ENCODE measurements at regions not wholly inside any gene's neighbourhood (a gene's known extent, or its start where the extent isn't known, plus 50 kb on each side); places are given as distances from the start of the nearest gene placed in this dataset.

DNA sequence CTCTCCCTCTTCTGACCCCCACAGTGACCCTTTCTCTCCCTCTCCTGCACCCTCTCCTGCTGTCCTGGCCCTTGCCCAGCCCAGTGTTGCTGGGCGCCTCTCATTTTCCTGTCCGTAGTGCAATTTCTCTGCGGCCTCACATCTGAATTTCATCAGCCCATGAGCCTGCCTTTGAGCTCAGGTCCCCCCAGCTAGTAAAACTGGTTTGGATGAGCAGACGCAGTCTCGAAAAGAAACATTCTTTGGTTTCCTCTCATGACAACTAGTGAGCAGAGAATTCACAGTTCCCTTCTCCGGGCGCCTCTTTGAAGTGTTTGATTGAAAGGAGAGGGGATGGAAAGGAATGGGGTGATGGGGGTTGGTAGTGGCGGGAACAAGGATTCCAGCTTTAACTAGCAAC, 126.0 kb upstream of the CADM1 start:
- H3K4me3 Mint-ChIP-seq: no peak overlapping the region
- H3K27ac Mint-ChIP-seq: no peak overlapping the region
- no peaks in the 10 kb centered on the region for H3K9me3 Mint-ChIP-seq
- H3K36me3 Mint-ChIP-seq (ENCODE audit: low read depth): no peaks in the 10 kb centered on the region
- H3K4me1 Mint-ChIP-seq (ENCODE audit: low read depth): no peaks in the 10 kb centered on the region
- no peaks in the 10 kb centered on the region for H3K27me3 Mint-ChIP-seq

DNA sequence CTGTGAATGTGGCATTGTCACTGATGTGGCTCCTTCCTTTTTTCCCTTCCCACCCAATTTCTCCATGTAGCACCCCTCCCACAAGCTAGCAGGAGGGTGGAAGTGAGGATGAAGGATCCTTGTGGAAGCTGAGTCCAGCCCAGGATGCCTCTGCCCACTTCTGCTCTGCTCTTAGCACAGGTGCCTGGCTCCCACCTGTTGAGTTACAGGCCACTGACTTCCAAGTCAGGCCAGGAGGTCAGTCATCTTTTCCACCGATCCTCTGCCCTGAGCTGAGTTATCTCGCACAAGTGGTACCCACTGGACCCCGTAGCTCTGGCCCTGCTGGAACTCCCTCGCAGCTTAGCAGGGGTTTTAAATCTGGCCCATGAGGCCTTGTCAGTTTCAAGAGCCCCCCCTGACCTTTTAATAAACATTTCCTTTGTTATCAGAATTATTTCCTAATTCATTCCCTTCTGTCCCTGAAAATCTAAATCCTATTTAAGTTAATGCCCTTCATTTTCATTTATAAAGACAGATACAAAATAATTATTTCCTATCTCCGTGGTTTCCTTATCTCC, 125.3 kb upstream of the CADM1 start:
- H3K9me3 Mint-ChIP-seq: no peaks in the 10 kb centered on the region

DNA sequence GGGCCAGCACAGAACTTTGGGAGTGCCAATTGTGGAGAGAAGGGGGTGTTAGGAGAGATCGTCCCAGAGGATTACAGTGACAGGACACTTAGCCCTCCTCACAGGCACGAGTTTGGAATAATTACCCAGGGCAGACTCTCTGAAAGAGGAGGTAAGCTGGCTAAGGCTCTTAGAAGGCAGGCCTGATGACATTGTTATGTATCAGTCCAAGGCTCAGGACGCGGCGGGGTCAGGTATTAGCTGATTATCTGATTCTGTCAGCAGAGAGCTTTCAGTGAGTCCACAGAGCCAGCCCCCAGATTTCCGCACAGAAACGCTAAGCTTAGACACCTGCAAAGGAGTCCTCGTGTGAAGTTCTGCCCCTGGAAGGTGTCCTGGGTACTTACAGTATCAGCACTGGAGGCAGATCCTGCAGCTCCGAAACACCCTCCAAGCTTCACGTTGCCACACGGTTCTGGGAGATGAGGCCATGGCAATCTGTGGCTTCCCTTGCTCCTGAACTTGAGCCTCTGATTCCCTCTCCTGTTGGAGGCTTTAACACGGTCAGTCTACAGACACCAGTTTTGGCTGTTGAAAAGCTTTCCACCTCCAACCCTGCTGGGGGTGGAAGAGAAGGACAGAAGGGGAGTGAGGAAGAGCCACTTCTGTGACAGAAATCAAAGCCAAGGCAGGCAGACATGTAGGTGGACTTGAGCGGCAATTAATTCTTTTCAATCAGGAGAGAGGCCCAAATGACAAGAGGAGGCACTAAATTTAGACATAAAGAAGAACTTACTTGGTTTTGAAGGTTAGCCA, 123.6 kb upstream of the CADM1 start:
- no peak overlapping the region for H3K4me3 Mint-ChIP-seq
- H3K4me1 Mint-ChIP-seq (ENCODE audit: low read depth): no peaks in the 10 kb centered on the region
- H3K27ac Mint-ChIP-seq: no peak overlapping the region
- no peaks in the 10 kb centered on the region for H3K27me3 Mint-ChIP-seq
- H3K36me3 Mint-ChIP-seq (ENCODE audit: low read depth): no peaks in the 10 kb centered on the region
- no peaks in the 10 kb centered on the region for H3K9me3 Mint-ChIP-seq

More for the DNA sequence above, 125.3 kb upstream of the CADM1 start:
- H3K4me3 Mint-ChIP-seq: no peak overlapping the region
- no peaks in the 10 kb centered on the region for H3K27me3 Mint-ChIP-seq
- H3K27ac Mint-ChIP-seq: no peak overlapping the region
- H3K4me1 Mint-ChIP-seq (ENCODE audit: low read depth): no peaks in the 10 kb centered on the region
- H3K36me3 Mint-ChIP-seq (ENCODE audit: low read depth): no peaks in the 10 kb centered on the region

DNA sequence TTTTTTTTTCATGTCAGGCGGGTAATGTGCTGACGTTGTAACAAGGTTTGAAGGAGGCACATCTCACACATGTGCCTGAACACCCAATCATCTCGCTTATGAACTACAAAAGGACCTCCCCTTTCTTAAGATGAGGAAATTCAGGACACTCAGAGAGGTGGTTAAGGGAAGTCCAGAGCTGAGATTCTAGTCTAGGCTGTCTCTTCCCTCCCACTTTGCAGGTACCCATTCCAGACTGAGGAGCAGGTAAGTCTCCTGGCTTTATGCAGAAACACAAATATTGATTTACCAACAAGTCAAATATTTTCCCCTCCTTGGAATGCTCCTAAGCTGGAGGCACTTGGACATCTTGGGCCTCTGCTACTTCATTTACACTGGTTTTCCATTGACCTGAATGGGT, 122.9 kb upstream of the CADM1 start:
- H3K36me3 Mint-ChIP-seq (ENCODE audit: low read depth): no peaks in the 10 kb centered on the region
- no peaks in the 10 kb centered on the region for H3K27me3 Mint-ChIP-seq
- H3K4me3 Mint-ChIP-seq: no peak overlapping the region
- H3K9me3 Mint-ChIP-seq: no peaks in the 10 kb centered on the region
- no peak overlapping the region for H3K27ac Mint-ChIP-seq
- no peaks in the 10 kb centered on the region for H3K4me1 Mint-ChIP-seq (ENCODE audit: low read depth)

DNA sequence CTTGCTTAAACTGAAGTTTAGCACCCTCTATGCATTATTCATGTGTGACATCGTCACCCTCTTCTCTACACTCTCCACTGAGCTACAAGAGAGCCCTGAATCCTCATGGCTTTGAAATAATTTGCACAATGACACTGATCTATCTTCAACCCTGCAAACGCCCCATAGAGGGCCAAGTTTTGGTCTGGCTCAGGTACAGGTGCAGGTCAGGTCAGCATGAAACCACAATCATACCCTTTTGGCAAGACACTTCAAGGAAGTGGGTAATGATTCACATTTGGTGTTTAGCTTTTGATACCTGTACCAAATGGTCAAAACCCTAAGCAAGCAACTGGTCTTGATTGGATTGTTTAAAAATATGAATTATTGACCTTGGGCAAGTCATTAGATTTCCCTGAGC, 122.2 kb upstream of the CADM1 start:
- Mint-ChIP-seq H3K4me1 (ENCODE audit: low read depth) (no peaks in the 10 kb centered on the region), H3K36me3 (ENCODE audit: low read depth) (no peaks in the 10 kb centered on the region), H3K9me3 (no peaks in the 10 kb centered on the region), H3K27me3 (no peaks in the 10 kb centered on the region), H3K4me3 (no peak overlapping the region), H3K27ac (no peak overlapping the region)

DNA sequence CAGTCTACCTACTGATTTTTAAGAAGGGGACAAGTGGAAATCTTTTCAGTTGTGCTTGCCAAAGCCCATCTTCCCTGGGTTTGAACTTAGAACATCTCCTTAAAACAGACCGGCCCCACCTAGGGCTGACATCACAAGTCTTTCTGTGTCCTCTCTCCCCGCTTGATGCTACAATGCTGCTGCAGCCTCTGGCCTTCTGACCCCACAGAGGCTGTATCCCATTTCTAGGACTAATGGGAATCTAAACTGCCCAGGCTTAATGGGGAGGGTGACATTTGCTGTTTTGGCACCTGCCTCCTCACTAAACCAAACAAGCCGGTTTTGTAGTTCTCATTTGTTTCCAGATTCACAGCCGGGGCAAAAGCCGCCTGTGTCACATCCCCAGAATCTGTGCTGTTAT, 121.3 kb upstream of the CADM1 start:
- Mint-ChIP-seq H3K9me3 (no peaks in the 10 kb centered on the region), H3K4me1 (ENCODE audit: low read depth) (no peaks in the 10 kb centered on the region), H3K27ac (no peak overlapping the region), H3K4me3 (no peak overlapping the region), H3K27me3 (no peaks in the 10 kb centered on the region), H3K36me3 (ENCODE audit: low read depth) (no peaks in the 10 kb centered on the region)

DNA sequence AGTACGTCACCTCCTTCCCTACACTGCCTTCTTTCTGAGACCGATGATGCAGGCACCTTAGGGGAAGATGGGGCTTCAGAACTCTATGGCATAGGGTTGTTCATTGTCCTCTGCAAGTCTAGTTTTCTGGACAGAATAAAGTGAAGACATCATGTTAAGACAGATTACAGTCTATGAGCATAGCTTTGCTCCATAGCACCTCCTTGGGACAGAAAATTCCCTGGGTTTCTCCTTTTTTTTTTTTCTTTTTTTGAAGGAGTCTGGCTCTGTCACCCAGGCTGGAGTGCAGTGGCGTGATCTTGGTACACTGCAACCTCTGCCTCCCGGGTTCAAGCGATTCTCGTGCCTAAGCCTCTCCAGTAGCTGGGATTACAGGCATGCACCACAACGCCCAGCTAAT, 119.8 kb upstream of the CADM1 start:
- Mint-ChIP-seq H3K36me3 (ENCODE audit: low read depth) (no peaks in the 10 kb centered on the region), H3K27ac (no peak overlapping the region), H3K4me3 (no peak overlapping the region)

DNA sequence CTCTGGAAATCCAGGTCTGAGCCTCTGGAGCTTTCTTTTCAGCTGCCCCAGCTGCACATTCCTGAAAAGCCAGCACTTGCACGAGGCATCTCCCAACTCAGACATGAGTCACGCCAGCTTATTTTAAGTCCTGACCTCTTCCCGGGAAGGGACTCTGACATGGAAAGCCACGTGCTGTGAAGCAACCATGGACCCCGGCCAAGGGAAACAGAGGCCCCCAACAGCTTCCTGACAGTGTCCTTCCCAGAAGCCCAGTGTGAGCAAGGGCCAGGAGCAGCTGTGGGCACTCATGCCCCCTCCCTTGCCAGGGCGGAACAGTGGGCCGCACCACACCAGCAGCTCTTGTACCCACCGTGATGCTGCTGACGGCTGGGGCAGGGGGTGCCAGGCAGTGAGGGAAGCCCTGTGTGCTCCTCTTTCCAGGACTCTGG, 118.8 kb upstream of the CADM1 start:
- Mint-ChIP-seq H3K36me3 (ENCODE audit: low read depth) (no peaks in the 10 kb centered on the region), H3K9me3 (no peaks in the 10 kb centered on the region), H3K27me3 (no peaks in the 10 kb centered on the region), H3K4me1 (ENCODE audit: low read depth) (no peaks in the 10 kb centered on the region), H3K27ac (no peak overlapping the region), H3K4me3 (no peak overlapping the region)

More for the DNA sequence above, 119.8 kb upstream of the CADM1 start:
- H3K27me3 Mint-ChIP-seq: no peaks in the 10 kb centered on the region
- no peaks in the 10 kb centered on the region for H3K4me1 Mint-ChIP-seq (ENCODE audit: low read depth)
- no peaks in the 10 kb centered on the region for H3K9me3 Mint-ChIP-seq

DNA sequence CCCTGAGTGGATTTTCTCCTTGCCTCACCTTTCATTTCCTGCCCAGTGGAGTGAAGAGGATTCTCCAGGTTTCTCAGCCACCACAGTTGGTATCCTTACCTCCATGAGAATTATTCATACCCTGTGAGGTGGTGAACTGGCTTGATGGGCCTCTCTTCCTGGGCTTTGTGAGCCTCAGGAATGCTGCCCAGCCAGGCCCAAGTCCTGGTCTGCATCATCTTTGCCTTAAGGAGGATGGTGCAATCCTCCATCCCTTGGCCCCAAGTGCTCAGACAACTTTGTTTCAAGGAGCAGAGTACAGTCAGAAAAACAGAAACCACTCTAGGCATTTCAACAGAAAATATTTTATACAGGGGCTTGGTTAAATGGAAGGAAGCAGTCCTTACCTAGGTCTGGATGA, 114.2 kb upstream of the CADM1 start:
- no peak overlapping the region for H3K27ac Mint-ChIP-seq
- H3K4me3 Mint-ChIP-seq: no peak overlapping the region
- no peaks in the 10 kb centered on the region for H3K9me3 Mint-ChIP-seq
- no peaks in the 10 kb centered on the region for H3K27me3 Mint-ChIP-seq
- no peaks in the 10 kb centered on the region for H3K36me3 Mint-ChIP-seq (ENCODE audit: low read depth)
- no peaks in the 10 kb centered on the region for H3K4me1 Mint-ChIP-seq (ENCODE audit: low read depth)

DNA sequence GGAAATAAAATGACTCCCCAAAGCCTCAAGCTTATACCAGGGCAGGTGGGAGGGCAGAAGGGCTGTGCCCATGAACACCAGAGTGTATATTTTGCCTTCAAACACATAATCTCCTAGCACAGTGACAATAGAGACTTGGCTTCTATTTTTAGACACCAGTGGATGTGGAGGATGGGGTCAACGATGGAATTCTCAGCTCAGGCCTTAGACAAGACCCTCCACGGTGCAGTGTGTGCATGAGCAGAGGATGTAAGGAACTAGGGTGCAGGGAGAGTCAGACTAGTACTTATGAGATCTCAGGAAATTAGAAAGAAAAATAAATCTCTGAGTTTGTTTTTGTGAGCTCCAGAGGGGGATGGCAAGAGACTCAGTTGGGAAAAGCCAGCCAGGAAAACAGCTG, 113.6 kb upstream of the CADM1 start:
- H3K4me3 Mint-ChIP-seq: no peak overlapping the region
- H3K27me3 Mint-ChIP-seq: no peaks in the 10 kb centered on the region
- H3K36me3 Mint-ChIP-seq (ENCODE audit: low read depth): no peaks in the 10 kb centered on the region
- no peak overlapping the region for H3K27ac Mint-ChIP-seq
- H3K4me1 Mint-ChIP-seq (ENCODE audit: low read depth): no peaks in the 10 kb centered on the region
- no peaks in the 10 kb centered on the region for H3K9me3 Mint-ChIP-seq

DNA sequence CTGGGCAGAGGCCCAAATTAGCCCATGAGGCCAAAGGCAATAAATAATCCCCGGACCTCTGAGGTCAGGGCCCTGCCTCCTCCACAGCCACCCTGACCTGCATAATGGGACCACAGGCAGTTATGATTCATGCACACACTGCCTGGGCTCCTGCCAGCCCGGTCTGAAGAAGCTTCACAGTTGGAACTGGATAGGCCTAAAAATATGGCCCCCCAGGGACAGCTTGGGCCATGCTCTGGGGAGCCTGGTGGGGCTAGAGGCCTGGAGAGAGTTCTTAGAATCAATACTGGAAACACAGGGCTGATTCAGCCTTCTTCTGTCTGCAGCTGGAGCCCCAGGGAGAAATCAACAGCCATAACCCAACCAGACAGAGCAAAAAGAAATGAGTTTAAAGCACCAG, 112.8 kb upstream of the CADM1 start:
- Mint-ChIP-seq H3K4me3 (no peak overlapping the region), H3K27ac (no peak overlapping the region)

DNA sequence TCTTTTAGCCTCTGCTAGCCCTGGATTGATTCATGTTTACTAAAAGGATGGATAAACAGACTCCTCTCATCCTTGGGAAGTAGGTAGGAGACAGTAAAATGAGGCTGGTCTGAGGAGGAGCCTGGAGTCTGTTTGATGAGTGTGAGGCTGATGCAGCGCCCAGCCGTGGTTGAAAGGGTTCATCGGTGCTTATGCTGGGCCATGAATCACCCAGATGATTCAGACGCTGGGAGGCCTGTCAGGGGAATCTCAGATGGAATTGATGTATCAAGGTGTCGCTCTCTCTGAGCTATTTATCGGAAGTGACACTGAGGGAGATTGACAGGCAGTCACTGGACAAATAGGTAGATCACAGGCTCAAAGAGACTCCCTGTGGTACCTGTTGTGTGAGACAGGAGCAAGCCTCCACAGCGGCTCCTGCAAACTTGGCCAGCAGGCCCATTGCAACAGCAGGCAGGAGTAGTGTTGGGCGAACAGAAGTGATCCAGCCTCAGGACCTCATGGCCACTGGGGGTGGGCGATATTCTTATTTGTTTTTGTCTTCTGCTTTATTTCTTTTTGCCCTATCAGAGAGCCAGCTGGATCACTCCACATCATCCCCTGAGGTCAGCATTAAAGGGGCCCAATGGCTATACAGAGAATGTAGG, 109.9 kb upstream of the CADM1 start:
- no peaks in the 10 kb centered on the region for H3K36me3 Mint-ChIP-seq (ENCODE audit: low read depth)
- H3K9me3 Mint-ChIP-seq: peaks cover 4% of the 10 kb centered on the region
- H3K4me3 Mint-ChIP-seq: no peak overlapping the region
- H3K27ac Mint-ChIP-seq: no peak overlapping the region
- H3K4me1 Mint-ChIP-seq (ENCODE audit: low read depth): no peaks in the 10 kb centered on the region
- H3K27me3 Mint-ChIP-seq: no peaks in the 10 kb centered on the region

More for the DNA sequence above, 112.8 kb upstream of the CADM1 start:
- Mint-ChIP-seq H3K27me3 (no peaks in the 10 kb centered on the region), H3K36me3 (ENCODE audit: low read depth) (no peaks in the 10 kb centered on the region), H3K9me3 (no peaks in the 10 kb centered on the region), H3K4me1 (ENCODE audit: low read depth) (no peaks in the 10 kb centered on the region)

DNA sequence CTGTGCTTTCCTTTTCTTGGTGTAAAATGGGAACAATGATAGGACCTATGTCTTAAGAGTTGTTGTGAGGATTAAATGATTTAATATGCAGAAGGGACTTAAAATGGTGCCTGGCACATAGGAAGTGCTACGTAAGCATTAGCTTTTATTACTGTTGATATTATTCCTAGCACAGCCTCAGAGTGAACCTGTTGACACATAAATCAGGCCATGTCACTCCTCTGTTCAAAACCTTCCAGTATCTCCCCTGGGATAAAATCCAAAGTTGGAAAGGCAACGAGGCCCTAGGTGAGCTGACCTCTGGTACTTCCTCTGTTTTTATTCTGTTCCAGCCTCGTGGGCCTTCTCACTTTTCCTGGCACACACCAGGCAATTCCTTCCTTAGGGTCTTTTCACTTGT, 108.8 kb upstream of the CADM1 start:
- Mint-ChIP-seq H3K27ac (no peak overlapping the region), H3K4me1 (ENCODE audit: low read depth) (no peaks in the 10 kb centered on the region), H3K9me3 (peaks cover 4% of the 10 kb centered on the region), H3K27me3 (no peaks in the 10 kb centered on the region), H3K4me3 (no peak overlapping the region), H3K36me3 (ENCODE audit: low read depth) (no peaks in the 10 kb centered on the region)

DNA sequence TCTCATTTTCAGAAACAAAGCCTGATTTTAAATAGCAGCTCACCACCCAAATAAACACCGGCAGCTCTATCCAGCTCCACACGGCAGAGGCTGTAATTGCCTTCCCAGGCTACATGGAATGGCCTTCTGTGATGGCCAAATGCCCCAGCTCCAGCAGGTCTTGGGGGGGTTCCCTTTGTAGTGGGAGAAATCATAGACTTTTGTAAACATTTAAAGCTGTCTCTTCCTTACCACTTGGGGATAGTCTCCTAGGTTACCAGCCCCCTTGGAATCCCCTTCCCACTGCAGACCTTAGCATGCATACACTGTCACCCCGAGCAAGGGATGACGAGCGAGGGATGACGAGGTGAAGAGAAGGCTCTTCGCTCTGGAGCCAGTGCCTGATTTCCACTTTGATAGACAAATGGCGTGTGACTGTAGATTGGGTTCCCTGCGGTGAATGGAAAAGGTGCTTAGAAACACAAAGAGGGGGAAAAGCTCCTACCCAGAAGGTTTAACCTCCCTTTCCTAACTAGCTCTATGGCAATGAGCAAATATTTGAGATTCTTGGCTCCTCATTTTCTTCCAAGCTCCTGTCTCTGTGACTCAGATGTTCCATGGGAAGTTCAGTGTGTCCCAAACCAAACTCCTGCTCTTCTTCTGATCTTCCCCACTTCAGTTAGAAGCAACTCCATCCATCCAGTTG, 108.0 kb upstream of the CADM1 start:
- H3K9me3 Mint-ChIP-seq: peaks cover 4% of the 10 kb centered on the region
- no peaks in the 10 kb centered on the region for H3K4me1 Mint-ChIP-seq (ENCODE audit: low read depth)
- no peak overlapping the region for H3K27ac Mint-ChIP-seq
- no peak overlapping the region for H3K4me3 Mint-ChIP-seq
- H3K36me3 Mint-ChIP-seq (ENCODE audit: low read depth): no peaks in the 10 kb centered on the region
- H3K27me3 Mint-ChIP-seq: no peaks in the 10 kb centered on the region

DNA sequence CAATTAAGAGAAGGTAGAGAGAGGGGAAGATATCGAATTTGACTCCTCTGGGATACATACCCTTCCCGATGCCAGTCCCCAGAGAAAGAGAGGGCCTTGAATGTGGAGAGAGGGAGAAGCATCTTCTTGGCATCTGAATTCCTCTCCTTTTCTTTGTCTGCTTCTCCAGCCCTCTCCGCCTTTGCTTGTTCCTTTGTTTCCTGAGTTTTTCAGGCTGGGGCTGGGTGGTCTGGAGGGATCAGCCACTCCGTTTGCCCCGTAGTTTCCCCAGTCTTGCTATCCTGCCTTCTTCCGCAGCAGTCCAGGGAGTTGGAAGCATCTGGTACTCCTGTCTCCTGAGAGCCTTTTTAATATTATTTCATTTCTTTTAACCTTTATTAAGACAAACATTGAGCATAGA, 107.1 kb upstream of the CADM1 start:
- no peaks in the 10 kb centered on the region for H3K27me3 Mint-ChIP-seq
- H3K27ac Mint-ChIP-seq: no peak overlapping the region
- peaks cover 4% of the 10 kb centered on the region for H3K9me3 Mint-ChIP-seq
- no peaks in the 10 kb centered on the region for H3K4me1 Mint-ChIP-seq (ENCODE audit: low read depth)
- H3K36me3 Mint-ChIP-seq (ENCODE audit: low read depth): no peaks in the 10 kb centered on the region
- H3K4me3 Mint-ChIP-seq: no peak overlapping the region

Measured in stimulated activated naive CD8-positive, alpha-beta T cell treated with anti-CD3 and anti-CD28 coated beads, Interleukin-15, Interleukin-2, amounts not matched to agents 100 ng/mL and 50 ng/mL, for 24 hours (primary cell).